KMS-11 (cell line): ENCODE measurements at regions not wholly inside any gene's neighbourhood (a gene's known extent, or its start where the extent isn't known, plus 50 kb on each side); places are given as distances from the start of the nearest gene placed in this dataset.
A peak's percentile ranks its signal among the peaks of the same experiment; 100 is the strongest.

Experiments used
- H2AFZ ChIP-seq: fragments of 200-600 bp; sonication (generic); 2 replicates; pipeline ENCODE4 v1.6.1; 2016; ENCODE audit warnings: antibody characterized with exemption, mixed run types, low read depth
- H3K27ac ChIP-seq: fragments of 200-600 bp; sonication (generic); 2 replicates; pipeline ENCODE4 v1.6.1; 2016; ENCODE audit warnings: mild to moderate bottlenecking, mixed run types
- H3K27me3 ChIP-seq: fragments of 200-600 bp; sonication (generic); 2 replicates; pipeline ENCODE4 v1.6.1; 2017; ENCODE audit warnings: mild to moderate bottlenecking, low read depth, mixed run types, moderate library complexity; ENCODE audit not compliant: insufficient read depth
- H3K36me3 ChIP-seq: fragments of 200-600 bp; sonication (generic); 2 replicates; pipeline ENCODE4 v1.6.1; 2017; ENCODE audit warnings: mild to moderate bottlenecking, mixed run types; ENCODE audit not compliant: insufficient read depth
- H3K4me1 ChIP-seq: fragments of 200-600 bp; sonication (generic); 2 replicates; pipeline ENCODE4 v1.6.1; 2016; ENCODE audit warnings: mild to moderate bottlenecking, low read depth, mixed run types; ENCODE audit not compliant: poor library complexity, severe bottlenecking
- H3K4me2 ChIP-seq: fragments of 200-600 bp; sonication (generic); 2 replicates; pipeline ENCODE4 v1.7.0; 2016; ENCODE audit warnings: mild to moderate bottlenecking, mixed run types
- H3K4me3 ChIP-seq: fragments of 200-600 bp; sonication (generic); IDR thresholded peaks from 2 replicates; pipeline ENCODE4 v1.6.1; 2017; ENCODE audit warnings: low read depth, low read length, mixed read lengths; ENCODE audit not compliant: insufficient read depth
- H3K79me2 ChIP-seq: fragments of 200-600 bp; sonication (generic); 2 replicates; pipeline ENCODE4 v1.6.1; 2016; ENCODE audit warnings: low read depth, mixed run types; ENCODE audit not compliant: insufficient read depth
- H3K9ac ChIP-seq: fragments of 200-600 bp; sonication (generic); 2 replicates; pipeline ENCODE4 v1.6.1; 2016; ENCODE audit warnings: mild to moderate bottlenecking, mixed run types
- H4K20me1 ChIP-seq: fragments of 200-600 bp; sonication (generic); 2 replicates; pipeline ENCODE4 v1.6.1; 2016; ENCODE audit warnings: mild to moderate bottlenecking, mixed run types; ENCODE audit not compliant: insufficient read depth
- TF ChIP-seq, protein P1 (sequence below): fragments of 200-600 bp; sonication (generic); conservative IDR thresholded peaks from 2 replicates; pipeline ENCODE4 v1.6.1; 2017; ENCODE audit warnings: low read depth, mild to moderate bottlenecking, antibody characterized with exemption, low read length, moderate library complexity, mixed read lengths

DNA sequence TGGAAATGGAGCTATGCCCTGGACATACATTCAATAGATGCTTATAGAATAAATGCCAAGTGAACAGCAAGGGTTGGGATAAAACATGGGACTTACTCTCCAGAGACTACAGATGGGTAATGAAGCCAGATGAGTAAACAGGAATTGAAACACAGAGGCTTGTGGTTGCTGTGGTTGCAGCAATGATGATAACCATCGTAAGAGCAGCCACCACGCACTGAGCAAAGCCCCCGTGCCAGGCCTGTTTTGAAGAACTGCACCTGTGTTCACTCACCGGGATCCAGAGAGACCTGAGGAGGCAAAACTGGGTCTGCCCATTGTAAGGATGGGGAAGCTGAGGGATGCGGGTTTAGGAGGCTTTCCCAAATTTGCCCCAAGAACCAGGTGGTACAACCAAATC, 431.1 kb upstream of the CDH4 start:
- Histone ChIP-seq H3K4me2 (peak overlapping the region; percentile 23), H3K4me3 (no peak overlapping the region)

DNA sequence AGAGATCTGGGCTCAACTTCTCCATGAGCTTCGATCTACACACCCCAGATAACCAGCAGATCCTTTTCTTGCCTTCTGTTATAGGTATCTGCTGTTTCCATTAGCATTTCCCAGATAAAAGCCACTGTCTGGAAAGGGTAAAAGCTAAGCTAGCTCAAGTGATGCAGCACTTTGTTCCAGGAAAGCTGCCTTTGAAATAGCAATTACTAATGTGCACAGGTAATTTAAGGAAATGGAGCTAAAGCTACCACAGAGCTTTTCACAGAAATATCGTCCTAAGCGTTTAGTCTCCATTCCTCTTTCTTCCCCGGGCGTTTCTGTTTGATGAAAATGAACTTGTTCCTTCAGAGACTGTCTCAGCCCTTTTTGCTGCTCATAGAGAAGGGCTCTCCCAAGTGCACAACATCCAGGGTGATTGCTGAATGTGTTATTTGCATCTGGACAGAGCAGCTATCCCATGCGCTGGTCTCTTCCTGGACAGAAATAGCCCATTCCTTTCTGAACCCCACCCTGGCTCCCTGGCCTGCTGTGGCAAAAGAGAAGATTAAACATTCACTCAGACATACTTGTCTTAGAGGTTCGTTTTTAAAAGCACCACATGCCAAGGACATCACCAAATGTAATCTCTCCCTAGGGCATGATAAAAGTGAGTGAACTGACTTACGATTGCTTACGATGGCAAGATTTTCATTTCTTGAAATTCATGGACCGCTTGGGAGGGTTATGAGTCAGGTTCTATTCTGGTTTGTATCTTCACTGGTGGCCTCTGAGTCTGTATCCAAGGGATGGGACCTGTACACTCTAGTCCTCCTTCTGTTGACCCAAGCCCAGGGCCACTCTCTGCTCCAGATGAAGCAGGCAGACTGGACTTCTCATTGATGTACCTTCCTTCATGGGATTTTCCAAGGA, 429.1 kb upstream of the CDH4 start:
- H3K27me3 ChIP-seq = no peaks in the 10 kb centered on the region
- H3K79me2 ChIP-seq = no peaks in the 10 kb centered on the region
- no peak overlapping the region for H3K9ac ChIP-seq
- peaks cover 53% of the 10 kb centered on the region for H3K4me1 ChIP-seq
- no peak overlapping the region for H2AFZ ChIP-seq
- TF ChIP-seq, protein P1, sequence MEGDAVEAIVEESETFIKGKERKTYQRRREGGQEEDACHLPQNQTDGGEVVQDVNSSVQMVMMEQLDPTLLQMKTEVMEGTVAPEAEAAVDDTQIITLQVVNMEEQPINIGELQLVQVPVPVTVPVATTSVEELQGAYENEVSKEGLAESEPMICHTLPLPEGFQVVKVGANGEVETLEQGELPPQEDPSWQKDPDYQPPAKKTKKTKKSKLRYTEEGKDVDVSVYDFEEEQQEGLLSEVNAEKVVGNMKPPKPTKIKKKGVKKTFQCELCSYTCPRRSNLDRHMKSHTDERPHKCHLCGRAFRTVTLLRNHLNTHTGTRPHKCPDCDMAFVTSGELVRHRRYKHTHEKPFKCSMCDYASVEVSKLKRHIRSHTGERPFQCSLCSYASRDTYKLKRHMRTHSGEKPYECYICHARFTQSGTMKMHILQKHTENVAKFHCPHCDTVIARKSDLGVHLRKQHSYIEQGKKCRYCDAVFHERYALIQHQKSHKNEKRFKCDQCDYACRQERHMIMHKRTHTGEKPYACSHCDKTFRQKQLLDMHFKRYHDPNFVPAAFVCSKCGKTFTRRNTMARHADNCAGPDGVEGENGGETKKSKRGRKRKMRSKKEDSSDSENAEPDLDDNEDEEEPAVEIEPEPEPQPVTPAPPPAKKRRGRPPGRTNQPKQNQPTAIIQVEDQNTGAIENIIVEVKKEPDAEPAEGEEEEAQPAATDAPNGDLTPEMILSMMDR = no peak
- H3K4me2 ChIP-seq = no peak overlapping the region
- H4K20me1 ChIP-seq = no peaks in the 10 kb centered on the region
- no peak overlapping the region for H3K4me3 ChIP-seq
- H3K36me3 ChIP-seq = no peaks in the 10 kb centered on the region
- no peak overlapping the region for H3K27ac ChIP-seq

More for the DNA sequence above, 431.1 kb upstream of the CDH4 start:
- no peaks in the 10 kb centered on the region for H3K27me3 ChIP-seq
- H2AFZ ChIP-seq = no peak overlapping the region
- H3K36me3 ChIP-seq = no peaks in the 10 kb centered on the region
- H3K9ac ChIP-seq = no peak overlapping the region
- H3K4me1 ChIP-seq = peaks cover 69% of the 10 kb centered on the region
- peak overlapping the region; percentile 24 for H3K27ac ChIP-seq
- TF ChIP-seq, protein P1 = no peak
- H4K20me1 ChIP-seq = no peaks in the 10 kb centered on the region
- no peaks in the 10 kb centered on the region for H3K79me2 ChIP-seq

DNA sequence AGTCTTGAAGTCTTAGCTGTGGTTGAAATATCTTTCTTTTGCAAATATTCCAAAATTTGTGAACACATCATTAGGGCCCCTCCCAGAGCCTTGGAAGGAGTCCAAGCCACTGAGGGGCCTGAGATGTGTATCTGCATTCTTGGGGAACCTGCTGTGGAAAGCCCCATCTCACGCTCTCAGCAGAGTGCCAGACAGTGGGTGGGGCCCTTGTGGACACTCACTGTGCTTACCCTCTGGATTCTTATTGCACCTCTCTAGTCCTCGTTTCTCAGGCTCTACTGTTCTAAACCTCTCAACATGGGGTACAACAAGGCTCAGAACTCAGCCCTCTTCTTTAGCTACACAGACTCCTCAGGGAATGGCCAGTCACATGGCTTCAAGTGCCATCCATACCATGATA, 416.2 kb upstream of the CDH4 start:
- Histone ChIP-seq H3K4me2 (peak overlapping the region; percentile 79), H3K4me3 (no peak overlapping the region), H3K9ac (no peak overlapping the region; the same call in 1 of the 2 replicates), H3K79me2 (no peaks in the 10 kb centered on the region), H2AFZ (peak overlapping the region; percentile 27; the same call in 1 of the 2 replicates), H3K27ac (peak overlapping the region; percentile 24; the same call in 1 of the 2 replicates), H3K36me3 (no peaks in the 10 kb centered on the region), H3K4me1 (peaks cover 43% of the 10 kb centered on the region), H4K20me1 (no peaks in the 10 kb centered on the region), H3K27me3 (no peaks in the 10 kb centered on the region)
- TF ChIP-seq, protein P1 = no peak

DNA sequence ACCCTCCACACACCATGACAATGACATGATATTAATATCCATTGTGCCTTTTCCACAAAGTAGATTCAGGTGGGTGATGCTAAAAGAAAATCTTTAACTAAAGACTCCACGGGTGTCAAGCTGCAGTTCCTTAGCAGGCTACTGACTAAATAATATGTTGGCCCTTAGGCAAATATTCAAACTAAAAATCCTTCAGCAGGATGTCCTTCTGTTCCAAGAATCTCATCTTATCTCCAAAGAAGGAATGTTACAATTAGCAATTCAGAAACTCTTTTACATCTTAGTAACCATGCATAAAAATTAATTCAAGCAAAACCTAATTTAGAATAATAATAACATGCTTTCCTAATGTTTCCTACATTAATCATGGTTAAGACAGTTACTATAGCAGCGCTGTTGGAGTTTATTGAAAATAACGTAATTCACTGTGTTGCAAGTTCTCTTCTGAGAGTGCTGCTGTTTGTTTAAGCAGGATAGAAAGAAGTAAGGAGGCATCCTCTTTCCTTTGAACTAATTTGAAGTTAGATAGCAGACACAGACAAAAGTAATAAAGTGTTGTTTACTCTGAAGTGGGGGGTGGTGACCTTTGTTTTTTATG, 414.8 kb upstream of the CDH4 start:
- H3K79me2 ChIP-seq = no peaks in the 10 kb centered on the region
- no peak overlapping the region for H3K4me2 ChIP-seq
- no peaks in the 10 kb centered on the region for H4K20me1 ChIP-seq
- H3K27me3 ChIP-seq = no peaks in the 10 kb centered on the region
- H3K36me3 ChIP-seq = no peaks in the 10 kb centered on the region
- H3K27ac ChIP-seq = no peak overlapping the region
- TF ChIP-seq, protein P1 = no peak
- H3K9ac ChIP-seq = no peak overlapping the region
- no peak overlapping the region for H2AFZ ChIP-seq
- peaks cover 43% of the 10 kb centered on the region for H3K4me1 ChIP-seq
- no peak overlapping the region for H3K4me3 ChIP-seq
